T47D (cell line): ENCODE measurements at regions not wholly inside any gene's neighbourhood (a gene's known extent, or its start where the extent isn't known, plus 50 kb on each side); places are given as distances from the start of the nearest gene placed in this dataset.
"Not testable (repeated sequence)": the region's sequence is repeated elsewhere in the genome, so short reads cannot be mapped to it uniquely, and the experiment has no call there.

Experiments used
- DNase-seq, 2 experiments: peaks; one replicate each; pipeline versions ENCODE4 v3.0.0 to v3.0.0-alpha.2; 2011 to 2012; ENCODE audit warnings: low read depth in 1 of 2, low spot score in 1 of 2
- in situ Hi-C: cut with HindIII; loops from 2 replicates; pipeline ENCODE4 v1.10.0; 2016; ENCODE audit warnings: low sequenced_read_pairs, low pct_unique_long_range_greater_than_20kb

DNA sequence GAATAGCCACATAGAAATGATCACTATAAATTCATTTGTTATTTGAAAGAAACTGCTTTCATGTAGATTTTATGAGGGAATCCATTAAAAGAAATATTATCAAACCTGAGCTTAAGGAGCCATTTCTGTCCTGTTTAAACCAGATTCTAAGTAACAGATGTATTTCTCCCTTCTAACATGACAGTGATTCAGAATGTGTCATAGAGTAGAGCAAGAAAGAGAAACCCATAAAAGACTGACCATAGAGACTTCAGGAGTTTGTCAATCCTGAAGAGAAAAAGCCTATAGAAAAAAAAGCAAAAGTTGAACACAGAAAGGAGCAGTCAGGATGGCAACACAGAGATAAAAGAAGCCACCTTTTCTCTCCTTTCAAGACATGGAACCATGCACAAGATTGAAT is 390.6 kb downstream of the PRIM2 start:
- DNase-seq, in situ Hi-C loops: not testable (repeated sequence)

DNA sequence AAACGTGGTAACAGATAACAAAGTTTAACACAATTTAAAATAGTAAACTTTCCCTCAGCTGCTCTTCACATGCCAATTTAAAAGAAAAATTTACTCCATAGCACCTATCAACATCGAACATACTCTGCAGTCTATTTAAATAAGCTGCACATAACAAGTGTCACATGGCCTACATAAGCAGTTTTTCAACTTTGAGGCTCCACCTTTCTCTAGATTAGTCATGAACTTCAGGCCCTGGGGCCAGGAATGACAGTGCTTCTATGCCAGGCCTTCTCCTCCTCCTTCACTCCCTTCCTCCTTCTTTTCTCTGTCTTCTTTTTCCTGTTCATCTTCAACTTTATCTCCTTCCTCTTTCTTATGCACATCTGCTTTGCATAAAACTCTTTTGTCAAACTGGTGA is 405.1 kb downstream of the PRIM2 start:
- peak in 1 of 2 experiments; percentile 81 for DNase-seq
- in situ Hi-C loops = not testable (repeated sequence)

DNA sequence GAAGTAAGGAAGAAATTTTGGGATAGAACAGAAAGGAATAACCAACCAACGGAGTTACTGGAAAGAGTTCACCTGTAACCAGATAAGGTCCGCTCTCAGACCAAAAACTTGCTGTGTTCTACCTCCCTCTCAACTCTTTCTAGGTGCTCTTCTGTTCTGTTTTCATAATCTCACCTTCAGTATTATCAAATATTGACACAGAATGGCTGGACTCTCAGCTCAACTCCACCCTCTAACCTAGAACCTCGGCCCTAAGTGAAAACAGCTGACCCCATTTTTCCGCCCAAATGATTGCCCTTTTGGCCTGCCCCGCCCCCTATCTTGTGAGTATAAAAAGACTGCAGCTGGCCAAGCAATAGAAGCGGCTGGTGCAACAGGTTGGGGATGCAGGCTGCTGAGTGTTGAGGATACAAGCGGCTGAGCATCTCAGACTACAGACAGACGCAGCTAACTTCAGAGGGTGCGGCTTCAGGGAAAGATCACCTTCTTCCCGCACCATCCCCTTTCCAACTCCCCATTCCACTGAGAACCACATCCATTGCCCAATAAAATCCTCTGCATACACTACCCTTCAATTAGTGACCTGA is 406.5 kb downstream of the PRIM2 start:
- in situ Hi-C loops, DNase-seq: not testable (repeated sequence)

DNA sequence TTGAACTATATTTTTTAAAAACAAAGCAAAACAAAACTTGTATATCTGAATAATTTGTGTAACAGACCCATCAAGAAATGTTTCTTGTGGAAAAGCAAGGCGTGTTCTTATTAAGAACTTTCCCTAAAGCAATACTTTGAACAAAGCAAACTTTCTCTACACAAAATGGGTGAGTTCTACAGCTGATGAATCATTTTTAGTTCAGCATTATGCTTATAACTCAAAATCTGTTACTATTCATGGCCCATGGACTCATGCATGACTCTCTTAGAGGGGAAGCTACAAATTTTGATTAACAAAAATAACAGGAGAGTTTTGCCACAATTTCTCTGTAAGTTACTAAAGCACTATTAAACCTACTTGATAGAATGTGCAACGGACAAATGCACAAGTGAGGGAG is 412.0 kb downstream of the PRIM2 start:
- in situ Hi-C loops, DNase-seq: not testable (repeated sequence)

DNA sequence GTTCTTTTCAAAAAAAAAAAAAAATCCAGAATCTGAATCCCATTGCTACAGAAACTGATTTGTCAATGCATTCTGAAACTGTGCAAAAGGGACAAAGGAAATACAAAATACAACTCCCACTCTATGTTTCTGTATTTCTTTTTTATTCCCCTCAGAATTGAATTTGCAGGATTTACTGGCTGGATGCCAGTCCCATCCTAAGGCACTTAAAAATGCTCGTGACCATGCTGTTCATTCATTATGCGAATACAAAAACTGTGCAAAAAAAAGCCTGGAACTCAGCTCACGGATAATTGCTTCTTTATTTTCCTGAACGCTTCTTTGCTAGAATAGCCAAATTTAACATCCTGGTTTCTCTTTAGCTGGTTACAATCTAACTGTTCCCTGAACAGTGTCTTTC is 413.3 kb downstream of the PRIM2 start:
- DNase-seq, in situ Hi-C loops: not testable (repeated sequence)

DNA sequence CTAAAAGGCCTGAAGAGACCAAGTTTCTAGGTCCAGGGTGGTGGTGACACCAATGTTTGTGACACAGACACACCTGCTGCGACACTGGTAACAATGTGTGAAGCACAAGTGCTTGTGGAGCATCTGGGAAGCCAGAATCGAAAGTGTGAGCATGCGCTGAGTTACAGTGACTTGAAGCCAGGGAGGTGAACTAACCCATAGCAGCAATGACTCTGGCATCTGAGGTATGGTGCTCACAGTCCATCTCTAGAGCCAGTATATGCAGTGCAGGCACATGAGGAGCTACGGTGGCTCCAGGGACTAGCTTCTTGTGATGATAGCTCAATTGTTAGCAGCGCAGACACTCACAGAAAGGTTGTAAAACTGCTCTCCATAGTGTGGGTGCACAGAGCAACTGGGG is 430.3 kb downstream of the PRIM2 start:
- in situ Hi-C loops, DNase-seq: not testable (repeated sequence)

DNA sequence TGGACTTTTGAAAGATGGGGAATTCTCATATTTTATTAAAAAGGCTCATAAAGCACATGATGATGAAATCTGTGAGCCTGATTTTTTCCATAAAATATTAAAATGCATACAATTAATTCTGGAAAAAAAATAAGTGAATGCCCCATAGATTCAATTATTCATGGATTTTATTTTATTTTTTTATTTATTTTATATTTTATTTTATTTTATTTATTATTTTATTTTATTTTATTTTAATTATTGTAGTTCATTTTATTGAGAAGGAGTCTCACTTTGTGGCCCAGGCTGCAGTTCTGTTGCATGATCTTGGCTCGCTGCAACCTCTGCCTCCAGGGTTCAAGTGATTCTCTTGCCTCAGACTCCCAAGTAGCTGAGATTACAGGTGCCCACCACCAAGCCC is 442.4 kb downstream of the PRIM2 start:
- DNase-seq, in situ Hi-C loops: not testable (repeated sequence)

DNA sequence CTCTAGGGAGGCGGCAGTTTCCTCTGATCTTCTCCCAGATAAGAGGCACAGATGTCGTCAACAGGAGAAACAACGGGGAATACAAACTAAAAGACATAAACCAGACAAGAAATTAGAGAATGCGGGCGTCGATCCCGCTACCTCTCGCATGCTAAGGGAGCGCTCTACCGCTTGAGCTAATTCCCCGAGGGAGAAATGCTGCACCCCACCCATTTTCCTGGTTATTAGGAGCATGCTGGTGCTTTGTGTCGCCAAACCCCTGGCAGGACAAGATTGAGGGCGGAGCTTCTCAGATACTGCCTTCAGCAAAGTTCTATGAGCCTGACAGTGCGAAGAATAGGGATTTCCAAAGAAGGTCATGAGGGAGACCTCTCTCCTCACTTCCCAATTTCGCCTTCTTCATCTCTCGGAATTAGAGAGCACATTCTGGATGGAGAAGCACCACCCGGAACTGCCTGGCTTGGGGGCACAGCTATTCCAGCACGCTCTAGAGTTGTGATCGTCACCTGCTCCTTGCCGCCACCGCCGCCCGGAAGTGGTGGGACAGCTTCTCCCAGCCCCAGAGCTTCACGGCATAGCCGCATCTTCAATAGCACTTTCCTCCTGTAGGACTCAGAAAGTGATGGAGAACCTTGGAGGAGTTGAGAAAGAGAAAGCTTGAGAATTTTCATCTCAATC is 475.4 kb downstream of the PRIM2 start:
- in situ Hi-C loops = not testable (repeated sequence)

DNA sequence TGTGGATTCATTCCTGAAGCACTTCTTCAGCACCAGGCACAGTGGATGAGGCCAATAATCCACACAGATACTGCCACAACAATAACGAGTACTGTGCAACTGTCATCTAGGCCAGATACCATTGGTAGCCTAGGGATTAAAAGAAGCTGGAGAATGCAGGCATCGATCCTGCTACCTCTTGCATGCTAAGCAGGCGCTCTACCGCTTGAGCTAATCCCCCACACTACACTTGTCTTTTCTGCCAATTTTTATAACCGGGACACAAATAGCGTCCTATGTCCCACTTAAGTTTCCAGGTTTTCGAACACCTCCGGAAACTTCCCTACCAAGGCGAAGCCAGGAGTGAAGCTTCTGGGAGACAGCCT is 475.9 kb downstream of the PRIM2 start:
- in situ Hi-C loops, DNase-seq: not testable (repeated sequence)

More for the DNA sequence above, 475.4 kb downstream of the PRIM2 start:
- DNase-seq = not testable (repeated sequence)

DNA sequence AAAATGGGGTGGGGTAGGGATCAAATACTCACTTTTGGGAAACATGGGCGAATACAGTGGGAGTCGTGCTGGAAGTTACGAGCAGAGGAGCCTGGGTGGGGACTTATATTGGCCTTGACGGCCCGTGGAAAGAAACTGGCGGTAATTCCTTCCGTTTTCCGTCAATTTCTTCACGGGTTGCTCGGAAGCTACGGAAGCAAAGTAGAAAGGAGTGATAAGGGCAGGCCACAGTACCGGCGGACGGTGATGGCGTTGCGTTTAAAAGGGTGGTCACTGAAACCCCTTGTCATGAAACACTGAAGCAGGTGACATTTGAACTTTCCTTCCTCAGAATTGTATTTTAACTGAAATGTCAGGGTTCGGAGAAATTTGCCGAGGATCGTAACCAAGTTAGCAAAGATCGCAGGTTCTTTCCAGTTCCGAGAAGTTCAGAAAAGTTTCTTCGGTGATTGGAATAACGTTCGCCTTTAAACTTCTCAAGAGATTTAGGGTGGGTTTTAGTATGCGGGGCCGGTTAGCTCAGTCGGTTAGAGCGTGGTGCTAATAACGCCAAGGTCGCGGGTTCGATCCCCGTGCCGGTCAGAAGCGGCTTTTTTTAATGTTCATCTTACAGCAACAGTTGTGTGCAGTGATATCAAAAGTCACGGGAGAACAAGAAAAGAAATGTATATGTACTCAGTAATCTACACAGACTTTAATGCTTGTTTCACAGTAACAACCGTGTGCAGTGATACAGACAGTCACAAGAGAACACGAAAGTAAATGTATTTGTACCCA is 482.5 kb downstream of the PRIM2 start:
- DNase-seq = not testable (repeated sequence)

DNA sequence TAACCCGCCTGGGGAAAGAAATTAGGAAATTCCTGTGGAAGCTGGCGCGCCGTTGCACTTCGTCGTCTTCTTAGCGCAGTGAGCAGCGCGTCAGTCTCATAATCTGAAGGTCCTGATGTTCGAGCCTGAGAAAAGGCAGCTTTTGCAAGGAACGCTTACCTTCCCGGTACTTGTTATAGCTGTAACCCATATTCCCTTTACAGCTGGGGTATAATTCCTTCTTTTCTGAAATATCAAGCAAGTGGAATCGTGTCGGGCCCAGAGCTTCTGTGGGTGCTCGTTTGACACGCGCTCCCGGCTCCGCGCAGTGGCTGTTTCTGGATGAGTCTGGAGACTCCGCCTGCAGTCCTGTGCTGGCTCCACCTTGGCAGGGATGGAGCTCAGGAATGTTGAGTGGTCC is 491.2 kb downstream of the PRIM2 start:
- DNase-seq = peak in 1 of 2 experiments; percentile 18
- in situ Hi-C loops = not testable (repeated sequence)

More for the DNA sequence above, 482.5 kb downstream of the PRIM2 start:
- in situ Hi-C loops = not testable (repeated sequence)

DNA sequence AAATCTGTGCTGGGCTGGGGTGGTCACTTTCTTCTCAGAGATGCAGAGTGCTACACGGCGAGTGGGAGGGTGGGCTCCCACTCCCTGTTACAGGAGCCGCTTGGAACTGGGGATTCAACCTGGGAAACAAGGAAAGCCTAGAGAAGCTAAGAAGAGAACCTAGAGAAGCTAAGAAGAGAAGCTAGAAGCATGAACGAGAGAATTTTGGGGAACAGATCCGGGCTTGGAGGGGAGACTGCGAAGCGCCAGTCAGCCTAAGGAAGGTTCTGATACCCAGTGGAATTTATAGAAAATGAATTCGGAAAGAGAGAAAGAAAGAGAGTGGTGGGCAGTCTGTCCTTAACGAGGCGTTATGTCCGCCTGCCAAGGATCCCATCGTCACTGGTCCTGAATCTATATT is 492.0 kb downstream of the PRIM2 start:
- in situ Hi-C loops, DNase-seq: not testable (repeated sequence)

DNA sequence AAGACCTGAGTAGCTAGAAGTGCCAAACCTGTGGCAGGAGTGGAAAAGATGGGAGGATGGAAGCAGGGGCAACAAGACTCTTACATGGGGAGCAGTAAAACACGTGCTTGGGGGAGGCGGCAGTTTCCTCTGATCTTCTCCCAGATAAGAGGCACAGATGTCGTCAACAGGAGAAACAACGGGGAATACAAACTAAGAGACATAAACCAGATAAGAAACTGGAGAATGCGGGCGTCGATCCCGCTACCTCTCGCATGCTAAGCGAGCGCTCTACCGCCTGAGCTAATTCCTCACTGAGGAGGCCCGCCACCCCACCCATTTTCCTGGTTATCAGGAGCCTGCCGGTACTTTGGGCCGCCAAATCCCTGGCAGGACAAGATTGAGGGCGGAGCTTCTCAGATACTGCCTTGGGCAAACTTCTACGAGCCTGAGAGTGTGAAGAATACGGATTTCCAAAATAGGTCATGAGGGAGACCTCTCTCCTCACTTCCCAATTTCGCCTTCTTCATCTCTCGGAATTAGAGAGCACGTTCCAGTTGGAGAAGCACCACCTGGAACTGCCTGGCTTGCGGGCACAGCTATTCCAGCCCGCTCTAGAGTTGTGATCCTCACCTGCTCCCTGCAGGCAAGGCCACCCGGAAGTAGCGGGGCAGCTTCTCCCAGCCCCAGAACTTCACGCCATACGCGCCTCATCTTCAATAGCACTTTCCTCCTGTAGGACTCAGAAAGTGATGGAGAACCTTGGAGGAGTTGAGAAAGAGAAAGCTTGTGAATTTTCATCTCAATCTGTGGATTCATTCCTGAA is 496.0 kb downstream of the PRIM2 start:
- DNase-seq, in situ Hi-C loops: not testable (repeated sequence)

DNA sequence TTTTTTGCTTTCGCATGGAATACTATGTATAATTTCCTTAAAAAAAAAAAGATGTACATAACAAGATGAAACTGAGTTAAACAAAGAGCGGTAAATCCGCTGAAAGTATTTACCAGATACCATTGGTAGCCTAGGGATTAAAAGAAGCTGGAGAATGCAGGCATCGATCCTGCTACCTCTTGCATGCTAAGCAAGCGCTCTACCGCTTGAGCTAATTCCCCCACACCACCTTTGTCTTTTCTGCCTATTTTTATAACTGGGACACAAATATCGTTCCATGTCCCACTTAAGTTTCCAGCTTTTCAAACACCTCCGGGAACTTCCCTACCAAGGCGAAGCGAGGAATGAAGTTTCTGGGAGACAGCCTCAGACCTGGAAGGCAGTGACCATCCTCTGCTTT is 498.4 kb downstream of the PRIM2 start:
- DNase-seq, in situ Hi-C loops: not testable (repeated sequence)

DNA sequence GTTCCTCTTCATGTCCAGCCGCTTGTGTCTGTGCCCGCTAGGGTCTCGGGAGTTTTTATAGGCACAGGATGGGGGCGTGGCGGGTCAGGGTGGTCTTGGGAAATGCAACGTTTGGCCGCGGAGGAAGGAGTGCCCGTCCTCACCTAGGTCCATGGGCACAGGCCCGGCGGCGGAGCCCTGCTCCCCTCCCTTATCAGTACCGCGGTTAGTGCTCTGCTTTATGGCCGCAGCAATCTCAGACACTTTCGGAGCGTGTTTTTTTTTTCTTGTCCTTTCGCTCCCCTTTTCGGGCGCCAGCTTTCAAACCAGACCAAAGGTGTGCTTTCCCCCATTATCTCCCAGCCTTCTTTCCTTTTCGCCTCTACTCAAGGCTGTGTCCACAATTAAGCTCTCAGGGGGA is 503.9 kb downstream of the PRIM2 start:
- DNase-seq, in situ Hi-C loops: not testable (repeated sequence)

DNA sequence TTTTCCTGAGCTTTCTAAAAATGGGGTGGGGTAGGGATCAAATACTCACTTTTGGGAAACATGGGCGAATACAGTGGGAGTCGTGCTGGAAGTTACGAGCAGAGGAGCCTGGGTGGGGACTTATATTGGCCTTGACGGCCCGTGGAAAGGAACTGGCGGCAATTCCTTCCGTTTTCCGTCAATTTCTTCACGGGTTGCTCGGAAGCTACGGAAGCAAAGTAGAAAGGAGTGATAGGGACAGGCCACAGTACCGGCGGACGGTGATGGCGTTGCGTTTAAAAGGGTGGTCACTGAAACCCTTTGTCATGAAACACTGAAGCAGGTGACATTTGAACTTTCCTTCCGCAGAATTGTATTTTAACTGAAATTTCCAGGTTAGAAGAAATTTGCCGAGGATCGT is 505.0 kb downstream of the PRIM2 start:
- in situ Hi-C loops, DNase-seq: not testable (repeated sequence)
